GM18907 (cell line): ENCODE measurements at regions not wholly inside any gene's neighbourhood (a gene's known extent, or its start where the extent isn't known, plus 50 kb on each side); places are given as distances from the start of the nearest gene placed in this dataset.

ENCODE experiments used
- ATAC-seq: cut with Tn5 transposase; IDR thresholded peaks from one replicate; pipeline ENCODE4 v1.9.1; 2021; ENCODE audit warnings: mild to moderate bottlenecking, moderate library complexity; ENCODE audit not compliant: unreplicated experiment

DNA sequence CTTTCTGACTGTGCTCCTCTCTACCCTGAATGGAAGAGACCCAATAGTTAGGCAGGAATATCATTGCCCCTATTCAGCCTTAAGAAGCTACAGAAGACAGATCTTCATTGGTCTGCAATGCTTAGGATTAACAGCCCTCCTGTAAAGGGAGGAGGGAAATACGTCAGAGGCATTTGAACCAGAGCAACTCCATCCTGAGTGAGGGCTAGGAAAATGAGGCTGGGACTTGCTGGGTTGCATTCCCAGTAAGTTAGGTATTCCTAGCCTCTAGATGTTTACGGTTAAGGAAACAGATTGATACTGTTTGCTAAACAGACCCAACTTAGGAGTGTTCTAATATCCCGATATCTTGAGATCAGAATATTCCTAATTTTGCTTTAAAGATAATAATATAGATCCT, 63.5 kb downstream of the PCDH18 start:
- ATAC-seq, result no peak

- no peak for ATAC-seq
Observed at GRCh38 chr4:137467537-137467936, 64.8 kb downstream of the PCDH18 start.

DNA sequence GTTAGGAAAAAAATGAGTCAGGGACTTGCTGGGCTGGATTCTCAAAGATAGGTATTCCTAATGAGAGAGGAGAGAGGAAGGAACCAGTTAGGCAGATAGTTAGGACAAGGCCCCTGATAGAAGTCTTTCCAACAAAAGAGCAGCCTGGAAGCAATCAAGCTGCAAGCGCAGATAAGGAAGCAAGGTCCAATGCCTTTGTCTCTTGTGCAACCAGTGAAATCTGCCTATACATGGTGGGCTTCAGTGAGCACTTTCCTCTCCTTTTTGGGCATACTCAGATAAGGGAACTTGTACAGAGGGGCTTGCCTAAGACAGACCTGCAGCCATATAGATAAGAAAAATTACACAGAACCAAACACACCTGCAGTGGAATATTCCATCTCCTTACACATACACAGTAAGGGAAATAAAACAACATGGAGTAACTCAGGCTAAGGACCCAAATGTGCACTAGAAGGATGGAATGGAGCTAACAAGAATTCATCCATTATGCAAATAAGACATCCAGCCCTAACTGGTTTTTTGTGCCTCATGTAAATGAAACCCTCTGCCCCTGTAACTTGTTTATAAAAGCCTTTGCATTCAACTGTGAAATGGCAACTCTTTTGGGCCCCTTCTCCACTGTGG, 68.8 kb downstream of the PCDH18 start:
- no peak for ATAC-seq

GRCh38 chr4:137455647-137456321, 76.5 kb downstream of the PCDH18 start:
- no peak for ATAC-seq

DNA sequence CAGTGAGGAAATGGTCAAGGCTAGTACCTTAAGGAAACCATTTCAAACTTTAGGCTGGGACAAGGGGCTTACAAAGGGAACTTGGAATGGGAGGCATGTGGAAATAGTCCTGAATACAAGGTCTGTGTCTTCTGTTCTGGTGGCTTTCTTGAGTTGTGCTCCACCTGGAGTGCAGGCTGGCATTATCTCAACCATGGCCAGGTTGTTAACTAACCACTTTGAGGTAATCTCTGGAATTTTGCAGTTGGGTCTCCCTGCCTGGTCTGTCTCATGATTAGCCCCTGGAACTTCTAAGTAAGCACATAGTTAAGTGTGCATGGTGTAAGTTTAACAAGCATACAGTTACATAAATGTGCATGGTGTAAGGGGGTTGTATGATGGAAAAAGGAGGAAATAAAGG, 77.5 kb downstream of the PCDH18 start:
- ATAC-seq, result no peak

DNA sequence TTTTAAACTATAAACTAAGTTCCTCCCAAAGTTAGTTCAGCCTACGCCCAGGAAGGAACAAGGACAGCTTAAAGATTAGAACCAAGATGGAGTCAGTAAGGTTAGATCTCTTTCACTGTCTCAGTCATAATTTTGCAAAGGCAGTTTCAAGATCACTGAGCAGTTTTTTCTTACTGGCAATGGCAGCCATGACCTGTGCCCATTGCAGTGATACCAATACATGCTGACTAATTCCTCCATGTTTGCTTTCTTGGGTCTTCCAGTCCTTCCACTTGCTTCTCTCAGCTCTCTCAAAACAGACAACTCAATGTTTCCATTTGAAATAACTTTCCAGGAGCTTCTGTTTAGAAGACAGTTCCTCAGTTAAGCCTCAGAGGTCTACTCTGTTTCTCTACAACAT, 79.5 kb downstream of the PCDH18 start:
- ATAC-seq, result no peak

- ATAC-seq, result no peak
Observed at GRCh38 chr4:137451172-137451825, 81.0 kb downstream of the PCDH18 start.

DNA sequence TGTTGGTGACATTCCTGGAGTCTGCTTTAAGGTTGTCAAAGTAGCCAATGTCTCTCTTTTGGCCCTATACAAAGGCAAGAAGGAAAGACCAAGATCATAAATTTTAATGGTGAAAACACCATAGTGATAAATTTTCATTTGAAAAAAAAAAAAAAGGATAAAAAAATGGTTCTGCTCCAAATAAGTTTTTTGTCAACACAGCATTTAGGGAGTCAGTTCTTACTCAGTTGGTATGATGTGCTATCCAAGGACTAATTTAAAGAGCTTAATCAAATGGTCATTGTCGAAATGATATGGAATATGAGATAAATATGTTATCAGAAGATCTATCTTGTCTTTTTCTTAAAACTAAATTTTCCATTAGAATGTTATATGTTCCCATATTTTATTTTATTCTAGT, 83.9 kb downstream of the PCDH18 start:
- no peak for ATAC-seq

- no peak for ATAC-seq
Observed at GRCh38 chr4:137446071-137446470, 86.2 kb downstream of the PCDH18 start.

- ATAC-seq, result no peak
Observed at GRCh38 chr4:137443031-137443800, 89.1 kb downstream of the PCDH18 start.

DNA sequence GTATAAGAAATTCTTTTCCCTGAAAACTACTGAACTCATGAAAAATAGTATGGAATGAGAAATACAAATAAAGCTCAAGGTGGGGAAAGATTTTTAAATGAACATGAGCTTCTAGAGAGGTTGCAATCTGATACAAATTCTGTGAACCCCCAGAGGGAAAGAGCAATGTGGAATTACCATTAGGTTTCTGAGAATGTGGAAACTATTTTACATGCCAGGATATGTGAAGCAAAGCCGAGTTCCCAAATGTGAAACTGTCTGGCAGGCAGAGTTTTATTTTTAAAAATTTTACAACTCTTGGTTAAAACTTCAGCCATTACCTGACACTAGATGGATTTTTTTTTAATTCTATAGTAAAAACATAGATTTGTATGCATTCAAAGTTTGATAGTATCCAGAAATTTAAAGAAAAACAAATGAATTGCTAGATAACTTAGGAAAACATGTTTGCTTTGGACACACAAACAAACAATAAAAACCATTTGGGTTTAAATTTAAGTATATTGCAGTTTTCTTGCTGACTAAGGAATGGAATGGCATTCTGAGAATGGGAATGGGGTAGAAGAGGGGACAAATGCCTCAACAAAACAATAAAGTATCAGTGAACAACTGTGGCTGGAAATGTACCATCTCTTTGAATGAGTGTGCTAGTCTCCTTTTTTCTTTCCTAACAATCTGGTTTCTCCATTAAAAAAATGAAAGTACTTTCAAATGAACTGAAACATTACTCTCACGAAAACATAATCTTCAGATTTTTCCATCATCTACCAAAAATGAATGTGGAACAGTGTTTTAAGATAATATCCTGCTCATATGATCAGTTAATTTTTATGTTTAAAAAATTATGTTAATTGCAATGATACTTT, 99.6 kb downstream of the PCDH18 start:
- no peak for ATAC-seq

DNA sequence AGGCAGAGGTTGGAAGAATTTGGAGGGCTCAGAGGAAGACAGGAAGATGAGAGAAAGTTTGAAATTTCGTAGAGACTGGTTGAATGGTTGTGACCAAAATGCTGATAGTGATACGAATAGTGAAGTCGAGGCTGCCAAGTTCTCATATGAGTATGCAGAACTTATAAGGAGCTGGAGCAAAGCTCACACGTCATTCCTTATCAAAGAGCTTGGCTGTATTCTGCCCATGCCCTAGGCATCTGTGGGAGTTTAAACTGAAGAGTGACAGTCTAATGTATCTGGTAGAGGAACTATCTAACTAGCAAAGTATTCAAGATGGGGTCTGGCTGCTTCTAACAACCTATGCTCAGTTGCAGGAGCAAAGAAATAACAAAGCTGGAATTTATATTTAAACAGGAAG, 102.1 kb downstream of the PCDH18 start:
- ATAC-seq, result no peak

GRCh38 chr4:137427411-137427810, 104.9 kb downstream of the PCDH18 start:
- no peak for ATAC-seq

DNA sequence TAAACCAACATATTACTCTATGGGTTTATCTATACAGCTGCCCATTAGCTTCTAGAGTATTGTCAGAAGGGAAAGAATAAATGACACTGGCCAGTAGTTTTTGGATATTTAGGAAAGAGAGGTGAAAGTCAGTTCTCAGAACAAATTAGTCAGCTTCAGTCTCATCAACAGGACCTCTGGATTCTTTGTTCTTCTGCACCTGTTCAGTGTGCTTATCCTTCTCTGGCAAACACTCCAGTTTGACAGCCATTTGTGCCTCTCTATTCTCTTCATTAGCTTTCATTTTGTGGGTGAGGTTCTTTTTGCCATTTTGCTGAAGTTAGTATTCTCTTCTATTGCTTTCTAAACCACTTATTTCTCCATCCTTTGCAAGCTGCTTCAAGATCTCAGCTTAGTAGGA, 107.0 kb downstream of the PCDH18 start:
- ATAC-seq, result no peak

GRCh38 chr4:137422666-137423065, 109.6 kb downstream of the PCDH18 start:
- no peak for ATAC-seq

GRCh38 chr4:137421796-137422195, 110.5 kb downstream of the PCDH18 start:
- no peak for ATAC-seq

DNA sequence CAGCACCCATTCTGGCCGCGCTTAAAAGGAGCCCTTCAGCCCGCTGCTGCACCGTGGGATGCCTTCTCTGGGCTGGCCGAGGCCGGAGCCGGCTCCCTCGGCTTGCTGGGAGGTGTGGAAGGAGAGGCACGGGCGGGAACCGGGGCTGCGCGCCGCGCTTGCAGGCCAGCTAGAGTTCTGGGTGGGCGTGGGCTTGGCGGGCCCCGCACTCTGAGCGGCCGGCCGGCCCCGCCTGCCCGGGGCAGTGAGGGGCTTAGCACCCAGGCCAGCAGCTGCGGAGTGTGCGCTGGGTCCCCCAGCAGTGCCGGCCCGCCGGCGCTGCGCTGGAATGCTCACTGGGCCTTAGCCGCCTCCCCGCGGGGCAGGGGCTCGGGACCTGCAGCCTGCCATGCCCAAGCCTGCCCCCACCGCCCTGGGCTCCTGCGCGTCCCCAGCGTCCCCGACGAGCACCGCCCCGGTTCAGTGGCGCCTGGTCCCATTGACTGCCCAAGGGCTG, 111.3 kb downstream of the PCDH18 start:
- no peak for ATAC-seq

GRCh38 chr4:137417676-137418075, 114.6 kb downstream of the PCDH18 start:
- no peak for ATAC-seq

DNA sequence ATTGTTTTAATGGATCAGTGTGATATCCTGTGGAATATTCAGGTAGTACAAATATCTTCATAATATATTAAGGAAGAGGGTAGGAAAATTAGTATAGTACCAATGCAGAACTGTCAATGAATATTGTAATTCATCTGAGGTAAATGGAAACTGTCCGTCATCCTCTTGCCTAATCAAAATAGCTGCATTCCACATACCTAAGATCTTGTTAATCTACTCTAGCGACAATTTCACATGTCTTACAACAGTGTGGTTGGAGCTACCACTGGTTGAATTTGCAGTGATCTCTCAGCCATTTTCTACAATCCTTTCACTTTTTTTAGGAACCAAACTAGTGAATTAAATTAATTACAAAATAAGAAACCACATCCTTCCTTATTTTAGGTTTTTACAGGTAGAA, 117.5 kb downstream of the PCDH18 start:
- ATAC-seq, result no peak

DNA sequence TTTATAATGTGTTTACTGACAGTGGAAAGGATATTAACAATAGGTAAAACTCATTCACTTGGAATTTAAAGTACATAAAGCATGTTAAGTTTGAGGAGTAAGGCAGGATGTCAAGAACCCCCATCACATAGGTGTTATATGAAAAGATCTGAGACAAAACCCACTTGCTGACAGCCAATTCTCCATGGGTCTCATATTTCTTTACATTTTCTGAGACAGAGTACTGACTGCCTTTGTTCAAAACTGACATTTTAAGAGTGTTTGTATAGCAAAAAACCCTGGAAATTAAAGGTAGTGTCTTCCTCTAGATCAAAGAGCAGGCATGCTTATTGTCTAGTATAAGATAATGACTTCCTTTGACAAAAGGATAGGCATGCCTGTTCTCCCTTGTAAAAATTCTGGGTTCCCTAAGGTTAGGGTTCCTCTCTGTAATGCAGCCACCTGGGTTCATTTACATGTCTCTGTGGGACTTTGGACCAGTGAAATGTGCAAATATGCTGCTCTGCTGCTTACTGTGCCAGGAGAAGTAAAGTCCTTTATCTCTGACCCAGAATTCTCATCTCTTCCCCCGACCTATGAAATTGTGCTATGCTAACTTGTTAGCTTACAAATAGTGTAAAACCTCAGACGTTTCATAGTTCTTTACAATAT, 123.6 kb downstream of the PCDH18 start:
- no peak for ATAC-seq
